ENCODE measurements at regions not wholly inside any gene's neighbourhood (a gene's known extent, or its start where the extent isn't known, plus 50 kb on each side); places are given as distances from the start of the nearest gene placed in this dataset.

- no TSS peak for BruUV-seq (replicated peaks)
- Histone ChIP-seq H3K4me3 (ENCODE audit: low read depth in 2 of 2, low read length in 2 of 2) (no peak overlapping the region), H3K9me3 (ENCODE audit: control insufficient read depth, insufficient read depth, low read depth, low read length) (no peaks in the 10 kb centered on the region), H3K4me1 (ENCODE audit: control insufficient read depth, insufficient read depth, low read length) (no peaks in the 10 kb centered on the region), H3K36me3 (ENCODE audit: control insufficient read depth, insufficient read depth, low read length) (no peaks in the 10 kb centered on the region), H3K27me3 (ENCODE audit: control insufficient read depth, insufficient read depth, low read length) (no peaks in the 10 kb centered on the region), H3K27ac (ENCODE audit: low read length) (no peak overlapping the region)
- TF ChIP-seq CTCF (IDR thresholded peaks at IDR 0.05), result no peak
- TF ChIP-seq REST (IDR thresholded peaks at IDR 0.05; ENCODE audit: insufficient read depth in 1 of 2, low read depth in 2 of 2, low read length in 1 of 2), result no peak
- TF ChIP-seq TCF7L2 (IDR thresholded peaks at IDR 0.05; ENCODE audit: low read depth, low read length), result no peak
- no peak for TF ChIP-seq SIN3A (IDR thresholded peaks at IDR 0.05; ENCODE audit: borderline replicate concordance, insufficient read depth, low read depth, low read length)
- ChIA-PET POLR2A (no interaction called here), CTCF (no interaction called here)
- ATAC-seq (no peak), DNase-seq (ENCODE audit: low read depth, low spot score) (no peak)
- in situ Hi-C loops (cut with HindIII; ENCODE audit: low pct_unique_long_range_greater_than_20kb, low sequenced_read_pairs), result no loop called here
- intact Hi-C loops (cut with micrococcal nuclease; ENCODE audit: unreplicated experiment), result no loop called here
Observed at GRCh38 chr5:156153602-156154001, 173.4 kb upstream of the SGCD start.

- no peaks in the 10 kb centered on the region for H3K27me3 ChIP-seq (ENCODE audit: control insufficient read depth, insufficient read depth, low read length)
- H3K36me3 ChIP-seq (ENCODE audit: control insufficient read depth, insufficient read depth, low read length), result no peaks in the 10 kb centered on the region
- ChIA-PET CTCF (interaction anchor here (0.6 kb wide), 1 partner anchor 457 kb away, joined by 3 read pairs; no protein-coding TSS in a partner anchor), POLR2A (no interaction called here)
- no peak for DNase-seq (ENCODE audit: low read depth, low spot score)
- BruUV-seq (replicated peaks), result no TSS peak
- intact Hi-C loops (cut with micrococcal nuclease; ENCODE audit: unreplicated experiment) (no loop called here), in situ Hi-C loops (cut with HindIII; ENCODE audit: low pct_unique_long_range_greater_than_20kb, low sequenced_read_pairs) (no loop called here)
- H3K9me3 ChIP-seq (ENCODE audit: control insufficient read depth, insufficient read depth, low read depth, low read length), result no peaks in the 10 kb centered on the region
- H3K4me1 ChIP-seq (ENCODE audit: control insufficient read depth, insufficient read depth, low read length), result no peaks in the 10 kb centered on the region
- TF ChIP-seq REST (IDR thresholded peaks at IDR 0.05; ENCODE audit: insufficient read depth in 1 of 2, low read depth in 2 of 2, low read length in 1 of 2) (no peak), POLR2AphosphoS5 (IDR thresholded peaks at IDR 0.05; ENCODE audit: low read depth, low read length) (no peak), SIN3A (IDR thresholded peaks at IDR 0.05; ENCODE audit: borderline replicate concordance, insufficient read depth, low read depth, low read length) (no peak), CTCF (IDR thresholded peaks at IDR 0.05) (no peak), TCF7L2 (IDR thresholded peaks at IDR 0.05; ENCODE audit: low read depth, low read length) (no peak)
- no peak overlapping the region for H3K4me3 ChIP-seq (ENCODE audit: low read depth in 2 of 2, low read length in 2 of 2)
- H3K27ac ChIP-seq (ENCODE audit: low read length), result no peak overlapping the region
- ATAC-seq, result no peak
Observed at GRCh38 chr5:156154757-156155156, 172.2 kb upstream of the SGCD start.
